ENCODE measurements at regions not wholly inside any gene's neighbourhood (a gene's known extent, or its start where the extent isn't known, plus 50 kb on each side); places are given as distances from the start of the nearest gene placed in this dataset.

DNA sequence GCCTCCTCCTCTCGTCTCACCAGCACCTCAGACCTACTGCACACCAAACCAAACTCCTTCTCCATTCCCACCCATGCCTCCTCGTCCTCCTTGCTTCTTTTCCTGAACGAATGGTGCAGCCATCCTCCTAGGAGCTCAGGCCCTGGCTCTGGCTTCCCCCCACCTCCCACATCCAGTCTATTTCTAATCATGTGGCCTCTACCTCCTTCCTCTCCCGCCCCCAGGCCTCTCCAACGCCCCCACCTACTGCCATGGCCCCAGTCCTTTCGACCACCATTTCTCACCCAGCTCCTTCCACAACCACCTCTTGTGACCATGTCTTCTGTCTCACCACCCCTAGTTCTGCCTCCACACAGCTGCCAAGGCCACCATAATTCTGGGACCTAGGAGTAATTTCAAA lies 127.1 kb downstream of the PJA1 start:
- no peaks in the 10 kb centered on the region for H3K9me3 Mint-ChIP-seq
- H3K27ac Mint-ChIP-seq = no peak overlapping the region
- no peak overlapping the region for H3K4me3 Mint-ChIP-seq
- ChIA-PET POLR2A (no interaction called here), CTCF (no interaction called here)
- TF ChIP-seq, protein P1, sequence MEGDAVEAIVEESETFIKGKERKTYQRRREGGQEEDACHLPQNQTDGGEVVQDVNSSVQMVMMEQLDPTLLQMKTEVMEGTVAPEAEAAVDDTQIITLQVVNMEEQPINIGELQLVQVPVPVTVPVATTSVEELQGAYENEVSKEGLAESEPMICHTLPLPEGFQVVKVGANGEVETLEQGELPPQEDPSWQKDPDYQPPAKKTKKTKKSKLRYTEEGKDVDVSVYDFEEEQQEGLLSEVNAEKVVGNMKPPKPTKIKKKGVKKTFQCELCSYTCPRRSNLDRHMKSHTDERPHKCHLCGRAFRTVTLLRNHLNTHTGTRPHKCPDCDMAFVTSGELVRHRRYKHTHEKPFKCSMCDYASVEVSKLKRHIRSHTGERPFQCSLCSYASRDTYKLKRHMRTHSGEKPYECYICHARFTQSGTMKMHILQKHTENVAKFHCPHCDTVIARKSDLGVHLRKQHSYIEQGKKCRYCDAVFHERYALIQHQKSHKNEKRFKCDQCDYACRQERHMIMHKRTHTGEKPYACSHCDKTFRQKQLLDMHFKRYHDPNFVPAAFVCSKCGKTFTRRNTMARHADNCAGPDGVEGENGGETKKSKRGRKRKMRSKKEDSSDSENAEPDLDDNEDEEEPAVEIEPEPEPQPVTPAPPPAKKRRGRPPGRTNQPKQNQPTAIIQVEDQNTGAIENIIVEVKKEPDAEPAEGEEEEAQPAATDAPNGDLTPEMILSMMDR (IDR thresholded peaks at IDR 0.05) = no peak
- no peaks in the 10 kb centered on the region for H3K36me3 Mint-ChIP-seq (ENCODE audit: low read depth)
- no peaks in the 10 kb centered on the region for H3K4me1 Mint-ChIP-seq (ENCODE audit: low read depth)
- intact Hi-C loops (cut with micrococcal nuclease) = no loop called here
- peaks cover 1% of the 10 kb centered on the region for H3K27me3 Mint-ChIP-seq
- ATAC-seq (no peak), DNase-seq (no peak)

GRCh38 chrX:69037786-69038185 lies 127.5 kb downstream of the PJA1 start:
- Mint-ChIP-seq H3K27ac (no peak overlapping the region), H3K36me3 (ENCODE audit: low read depth) (no peaks in the 10 kb centered on the region), H3K4me3 (no peak overlapping the region), H3K9me3 (no peaks in the 10 kb centered on the region), H3K4me1 (ENCODE audit: low read depth) (no peaks in the 10 kb centered on the region), H3K27me3 (no peaks in the 10 kb centered on the region)
- ATAC-seq (no peak), DNase-seq (no peak)
- TF ChIP-seq, protein P1 (IDR thresholded peaks at IDR 0.05) = no peak
- ChIA-PET POLR2A (interaction anchor here (0.6 kb wide), 1 partner anchor 37 kb away, joined by 3 read pairs; no protein-coding TSS in a partner anchor), CTCF (no interaction called here)
- intact Hi-C loops (cut with micrococcal nuclease) = no loop called here

DNA sequence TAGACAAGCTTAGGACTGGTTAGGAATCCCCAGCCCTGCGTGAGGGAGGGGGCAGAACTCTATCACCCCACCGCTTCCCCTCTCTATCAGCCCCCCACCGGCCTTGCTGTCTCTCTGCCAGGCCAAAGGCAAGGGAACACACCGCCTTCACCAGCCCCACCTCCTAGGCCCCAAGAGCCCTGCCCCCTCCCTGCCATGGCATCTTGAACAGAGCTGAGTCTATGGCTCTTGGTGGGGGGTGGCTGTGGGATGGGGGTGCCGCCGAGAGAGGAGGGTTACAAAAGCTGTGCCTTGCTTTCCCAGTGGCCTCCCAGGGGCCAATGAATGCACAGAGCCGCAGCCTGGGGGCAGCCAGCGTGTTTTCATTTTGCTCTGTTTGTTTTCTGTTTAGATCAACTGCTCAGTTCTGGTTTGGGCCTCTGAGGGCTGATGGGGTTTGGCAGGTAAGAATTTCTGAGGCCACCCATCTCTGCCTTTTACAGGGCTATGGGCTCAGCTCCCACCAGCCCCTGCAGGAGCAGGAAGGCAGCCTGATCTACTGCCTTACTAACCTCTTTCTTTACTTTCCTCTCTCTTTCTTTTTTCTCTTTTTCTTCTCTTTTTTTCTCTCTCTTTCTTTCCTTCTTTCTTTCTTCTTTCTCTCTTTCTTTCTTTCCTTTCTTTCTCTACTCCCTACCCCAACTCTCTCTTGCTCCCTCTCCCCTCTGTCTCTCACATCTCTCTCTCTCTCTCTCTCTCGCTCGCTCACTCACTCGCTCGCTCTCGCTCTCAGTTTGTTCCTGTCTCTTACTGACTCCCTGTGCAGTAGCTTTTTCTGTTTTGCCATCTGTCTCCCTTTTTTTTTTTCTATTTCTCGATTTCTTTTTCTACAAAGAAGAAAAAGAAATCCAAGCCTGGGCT lies 128.3 kb downstream of the PJA1 start:
- TF ChIP-seq, protein P1 (IDR thresholded peaks at IDR 0.05) = no peak
- ATAC-seq (no peak), DNase-seq (no peak)
- H3K36me3 Mint-ChIP-seq (ENCODE audit: low read depth) = no peaks in the 10 kb centered on the region
- CTCF ChIA-PET = no interaction called here
- POLR2A ChIA-PET = interaction anchor here (0.6 kb wide), 1 partner anchor 38 kb away, joined by 3 read pairs; no protein-coding TSS in a partner anchor
- no peaks in the 10 kb centered on the region for H3K4me1 Mint-ChIP-seq (ENCODE audit: low read depth)
- no peak overlapping the region for H3K4me3 Mint-ChIP-seq
- no peaks in the 10 kb centered on the region for H3K27me3 Mint-ChIP-seq
- intact Hi-C loops (cut with micrococcal nuclease) = no loop called here
- no peak overlapping the region for H3K27ac Mint-ChIP-seq
- no peaks in the 10 kb centered on the region for H3K9me3 Mint-ChIP-seq

- Mint-ChIP-seq H3K4me3 (no peak overlapping the region), H3K27ac (no peak overlapping the region), H3K4me1 (ENCODE audit: low read depth) (no peaks in the 10 kb centered on the region), H3K9me3 (no peaks in the 10 kb centered on the region), H3K36me3 (ENCODE audit: low read depth) (no peaks in the 10 kb centered on the region), H3K27me3 (no peaks in the 10 kb centered on the region)
- POLR2A ChIA-PET = no interaction called here
- no peak for DNase-seq
- CTCF ChIA-PET = no interaction called here
- TF ChIP-seq, protein P1 (IDR thresholded peaks at IDR 0.05) = no peak
- intact Hi-C loops (cut with micrococcal nuclease) = no loop called here
- ATAC-seq = no peak
Observed at GRCh38 chrX:69034451-69034850, 130.8 kb downstream of the PJA1 start.

GRCh38 chrX:69033936-69034335 lies 131.3 kb downstream of the PJA1 start:
- ChIA-PET CTCF (no interaction called here), POLR2A (no interaction called here)
- intact Hi-C loops (cut with micrococcal nuclease) = no loop called here
- H3K9me3 Mint-ChIP-seq = no peaks in the 10 kb centered on the region
- DNase-seq (no peak), ATAC-seq (no peak)
- no peaks in the 10 kb centered on the region for H3K36me3 Mint-ChIP-seq (ENCODE audit: low read depth)
- H3K27me3 Mint-ChIP-seq = no peaks in the 10 kb centered on the region
- H3K4me3 Mint-ChIP-seq = no peak overlapping the region
- TF ChIP-seq, protein P1 (IDR thresholded peaks at IDR 0.05) = no peak
- H3K27ac Mint-ChIP-seq = no peak overlapping the region
- no peaks in the 10 kb centered on the region for H3K4me1 Mint-ChIP-seq (ENCODE audit: low read depth)

All from activated CD8-positive, alpha-beta T cell treated with anti-CD3 and anti-CD28 coated beads for 36 hours (primary cell).